HG02623 (cell line): ENCODE measurements at regions not wholly inside any gene's neighbourhood (a gene's known extent, or its start where the extent isn't known, plus 50 kb on each side); places are given as distances from the start of the nearest gene placed in this dataset.

Experiments used
- ATAC-seq: cut with Tn5 transposase; IDR thresholded peaks from one replicate; pipeline ENCODE4 v1.9.1; 2021; ENCODE audit warnings: moderate library complexity; ENCODE audit not compliant: unreplicated experiment

- no peak for ATAC-seq
Measured at GRCh38 chr11:130727157-130728119, 188.8 kb downstream of the SNX19 start.

GRCh38 chr11:130728185-130729180 lies 187.8 kb downstream of the SNX19 start:
- no peak for ATAC-seq

- ATAC-seq: no peak
Measured at GRCh38 chr11:130729193-130729592, 187.1 kb downstream of the SNX19 start.

- ATAC-seq: no peak
Measured at GRCh38 chr11:130729678-130730300, 186.5 kb downstream of the SNX19 start.

GRCh38 chr11:130731401-130731800 lies 184.9 kb downstream of the SNX19 start:
- no peak for ATAC-seq

- no peak for ATAC-seq
Measured at GRCh38 chr11:130732476-130732875, 183.8 kb downstream of the SNX19 start.

GRCh38 chr11:130737041-130737830 lies 179.0 kb downstream of the SNX19 start:
- ATAC-seq: no peak

GRCh38 chr11:130737866-130738431 lies 178.3 kb downstream of the SNX19 start:
- no peak for ATAC-seq

- no peak for ATAC-seq
Measured at GRCh38 chr11:130738611-130739010, 177.7 kb downstream of the SNX19 start.

- ATAC-seq: no peak
Measured at GRCh38 chr11:130740819-130741218, 175.5 kb downstream of the SNX19 start.

GRCh38 chr11:130744794-130745193 lies 171.5 kb downstream of the SNX19 start:
- ATAC-seq: no peak

- no peak for ATAC-seq
Measured at GRCh38 chr11:130749216-130749615, 167.1 kb downstream of the SNX19 start.

GRCh38 chr11:130760515-130761125 lies 155.7 kb downstream of the SNX19 start:
- ATAC-seq: no peak

- ATAC-seq: no peak
Measured at GRCh38 chr11:130761560-130762220, 154.6 kb downstream of the SNX19 start.

- no peak for ATAC-seq
Measured at GRCh38 chr11:130762638-130763037, 153.6 kb downstream of the SNX19 start.

- ATAC-seq: no peak
Measured at GRCh38 chr11:130763087-130763980, 152.9 kb downstream of the SNX19 start.

GRCh38 chr11:130765406-130765805 lies 150.9 kb downstream of the SNX19 start:
- ATAC-seq: no peak
